Gastrocnemius medialis (tissue), 4 donors: ENCODE measurements at regions not wholly inside any gene's neighbourhood (a gene's known extent, or its start where the extent isn't known, plus 50 kb on each side); places are given as distances from the start of the nearest gene placed in this dataset.

Source experiments
- CTCF ChIP-seq, 5 experiments: fragments of 450-650 bp in 3 of 5; fragments of 200-600 bp in 2 of 5; sonication (generic) in 2 of 5; IDR thresholded peaks in 4 of 5; conservative IDR thresholded peaks in 1 of 5; 1 replicate in 4 of 5; 2 replicates in 1 of 5; pipeline ENCODE4 v1.5.1; 2016 to 2019; ENCODE audit warnings: antibody characterized with exemption in 5 of 5, mild to moderate bottlenecking in 3 of 5, moderate library complexity in 3 of 5
- POLR2A ChIP-seq, 2 donors: fragments of 450-650 bp; IDR thresholded peaks; one replicate each; pipeline ENCODE4 v1.6.1; 2017; ENCODE audit warnings: antibody characterized with exemption in 2 of 2, mild to moderate bottlenecking in 2 of 2, moderate library complexity in 2 of 2

- TF ChIP-seq CTCF (IDR thresholded peaks at IDR 0.05 in 4 of 5, conservative IDR thresholded peaks at IDR 0.05 in 1 of 5) (no peak), POLR2A (IDR thresholded peaks at IDR 0.05) (no peak)
These were observed 168.7 kb downstream of the GLI2 start for GRCh38 chr2:120904379-120904778.
